VCaP (cell line): ENCODE measurements at regions not wholly inside any gene's neighbourhood (a gene's known extent, or its start where the extent isn't known, plus 50 kb on each side); places are given as distances from the start of the nearest gene placed in this dataset.

Experiments
- H3K27ac ChIP-seq: fragments of 450-650 bp; 2 replicates; pipeline ENCODE4 v1.5.1; 2017
- CTCF ChIP-seq: fragments of 450-650 bp; conservative IDR thresholded peaks from 2 replicates; pipeline ENCODE4 v1.5.1; 2017; ENCODE audit warnings: mild to moderate bottlenecking, moderate library complexity

GRCh38 chr4:11585506-11585905, 156.8 kb upstream of the HS3ST1 start:
- H3K27ac ChIP-seq = no peak overlapping the region
- TF ChIP-seq CTCF = no peak

GRCh38 chr4:11568511-11568910, 139.8 kb upstream of the HS3ST1 start:
- TF ChIP-seq CTCF = no peak
- no peak overlapping the region for H3K27ac ChIP-seq

- no peak overlapping the region for H3K27ac ChIP-seq
- no peak for TF ChIP-seq CTCF
These were observed 137.8 kb upstream of the HS3ST1 start for GRCh38 chr4:11566444-11567022.

- no peak for TF ChIP-seq CTCF
- H3K27ac ChIP-seq = no peak overlapping the region
These were observed 137.2 kb upstream of the HS3ST1 start for GRCh38 chr4:11565899-11566298.

- H3K27ac ChIP-seq = no peak overlapping the region
- TF ChIP-seq CTCF = no peak
These were observed 136.5 kb upstream of the HS3ST1 start for GRCh38 chr4:11565213-11565612.

GRCh38 chr4:11564021-11564420, 135.3 kb upstream of the HS3ST1 start:
- TF ChIP-seq CTCF = no peak
- H3K27ac ChIP-seq = no peak overlapping the region

GRCh38 chr4:11549525-11549924, 120.8 kb upstream of the HS3ST1 start:
- no peak overlapping the region for H3K27ac ChIP-seq
- TF ChIP-seq CTCF = no peak
